H54 (cell line): ENCODE measurements at regions not wholly inside any gene's neighbourhood (a gene's known extent, or its start where the extent isn't known, plus 50 kb on each side); places are given as distances from the start of the nearest gene placed in this dataset.

ENCODE experiments used
- DNase-seq: peaks from one replicate; pipeline ENCODE4 v3.0.0; 2011; ENCODE audit warnings: low spot score, mixed read lengths; ENCODE audit not compliant: insufficient read length
- FAIRE-seq: peaks from 3 replicates; lab custom pipeline; 2011; peaks lifted over from hg19 to GRCh38; lab: Jason Lieb, UNC
- POLR2A ChIP-seq: IDR thresholded peaks from 2 replicates; pipeline ENCODE4 v1.6.1; 2011; ENCODE audit warnings: low read depth, mild to moderate bottlenecking, low read length

DNA sequence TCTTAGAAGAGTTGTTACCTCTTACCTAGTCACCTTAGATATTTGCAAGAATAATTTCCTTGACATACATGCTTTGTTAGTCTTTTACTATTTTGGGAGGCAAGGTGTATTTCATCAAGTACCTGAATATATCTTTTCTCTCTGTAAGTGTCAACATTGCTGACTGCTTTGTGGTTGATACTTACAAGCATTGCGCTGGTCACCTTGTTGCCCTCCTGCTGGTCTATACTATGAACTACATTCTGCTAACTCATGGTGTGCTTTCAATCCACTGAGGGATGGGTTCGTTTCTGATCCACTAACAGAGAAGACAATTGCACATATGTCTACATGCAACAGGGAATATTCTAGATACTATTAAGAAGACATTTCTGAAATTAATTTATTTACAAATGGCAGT is 837.8 kb upstream of the COBL start:
- peak; percentile 70 for FAIRE-seq
- TF ChIP-seq POLR2A: no peak
- no peak for DNase-seq

DNA sequence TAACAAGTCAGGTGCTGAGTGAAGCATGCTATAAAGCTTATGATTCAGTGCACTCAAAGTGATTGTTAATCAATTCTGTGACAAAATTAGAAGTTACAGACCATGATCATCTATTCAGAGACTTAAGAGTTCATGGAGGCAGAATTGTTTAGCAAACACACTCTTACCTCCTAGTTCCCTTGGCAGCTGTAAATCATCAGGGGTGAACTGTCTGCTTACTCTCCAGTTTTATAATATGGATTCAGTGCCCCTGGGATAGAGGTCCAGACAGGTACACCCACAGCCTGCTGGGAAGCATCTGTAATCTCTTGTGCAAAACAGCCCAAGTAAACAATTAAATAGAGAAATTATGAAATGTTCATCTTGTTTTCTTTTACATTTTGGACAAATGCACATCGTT is 835.0 kb upstream of the COBL start:
- FAIRE-seq (no peak), DNase-seq (no peak)
- no peak for TF ChIP-seq POLR2A

DNA sequence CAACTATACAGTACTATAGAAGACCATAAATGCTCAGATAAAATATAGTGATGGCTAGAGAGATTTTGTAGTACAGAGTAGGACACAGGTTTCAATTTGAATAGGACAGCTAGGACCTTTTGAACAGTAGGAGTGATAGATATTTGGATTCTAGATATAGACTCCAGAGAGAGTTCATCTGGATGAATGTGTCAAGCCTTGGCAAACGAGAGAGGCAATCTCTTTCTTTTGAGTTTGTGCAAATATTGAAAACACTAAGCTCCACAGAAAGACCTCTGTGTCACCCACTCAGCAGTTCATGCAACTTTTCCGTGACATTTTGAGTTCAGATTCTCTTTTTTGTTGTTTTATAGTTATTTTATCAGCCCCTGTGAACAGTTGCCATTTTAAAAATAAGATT is 834.3 kb upstream of the COBL start:
- no peak for FAIRE-seq
- DNase-seq: no peak
- TF ChIP-seq POLR2A: no peak

DNA sequence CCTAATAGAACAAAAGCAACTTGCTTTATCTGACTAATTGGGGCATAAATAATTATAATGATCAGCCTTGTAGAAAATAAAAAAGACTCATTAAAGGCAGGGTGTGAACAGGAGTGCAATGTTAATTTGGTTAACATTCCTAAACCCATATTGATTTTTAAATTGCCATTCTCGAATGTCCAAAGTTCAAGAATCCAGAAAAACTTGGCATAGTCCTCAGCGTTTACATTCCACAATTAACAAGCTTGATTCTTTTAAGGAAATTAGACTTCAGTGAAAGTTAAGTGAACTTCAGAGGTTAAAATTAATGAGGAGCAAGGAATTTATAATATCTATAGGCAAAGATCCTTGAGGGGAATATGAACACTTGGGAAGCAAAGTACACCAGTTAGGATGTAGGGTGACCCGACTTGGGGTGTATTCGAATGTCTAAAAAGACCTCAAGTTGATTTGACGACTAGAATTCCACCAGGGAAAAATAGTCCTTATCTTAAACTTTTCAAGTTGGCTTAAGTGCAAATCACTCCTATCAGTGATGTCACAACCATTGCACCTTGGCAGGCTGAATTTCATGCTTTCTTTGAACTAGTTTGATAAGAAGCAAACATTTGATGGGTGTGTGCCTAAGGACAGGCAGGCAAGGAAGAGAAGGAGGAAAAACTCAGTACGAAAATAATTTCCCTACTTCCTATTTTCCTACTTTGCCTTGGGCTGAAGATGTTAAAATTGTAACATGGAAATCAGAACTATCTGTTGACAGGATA is 830.4 kb upstream of the COBL start:
- FAIRE-seq (no peak), DNase-seq (no peak)
- TF ChIP-seq POLR2A: no peak

DNA sequence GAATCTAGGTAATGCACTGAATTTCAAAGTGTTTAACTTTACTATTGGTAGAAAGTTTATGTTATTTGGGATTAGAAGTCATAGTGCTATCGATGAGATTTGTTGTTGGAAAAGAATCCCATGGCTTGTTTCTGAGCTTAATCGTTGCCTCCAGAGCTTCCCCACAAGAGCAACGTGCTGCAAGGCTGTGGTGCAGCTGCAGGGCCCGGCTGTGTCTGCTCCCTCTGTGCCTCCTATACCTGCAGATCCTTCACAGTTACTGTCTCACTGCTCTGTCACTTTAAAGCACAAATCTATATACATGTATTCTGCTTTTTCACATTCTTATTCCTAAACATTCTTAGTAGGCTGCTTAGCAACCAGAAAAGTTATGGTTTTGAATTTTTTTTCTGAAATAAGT is 826.6 kb upstream of the COBL start:
- no peak for FAIRE-seq
- DNase-seq: no peak
- no peak for TF ChIP-seq POLR2A

DNA sequence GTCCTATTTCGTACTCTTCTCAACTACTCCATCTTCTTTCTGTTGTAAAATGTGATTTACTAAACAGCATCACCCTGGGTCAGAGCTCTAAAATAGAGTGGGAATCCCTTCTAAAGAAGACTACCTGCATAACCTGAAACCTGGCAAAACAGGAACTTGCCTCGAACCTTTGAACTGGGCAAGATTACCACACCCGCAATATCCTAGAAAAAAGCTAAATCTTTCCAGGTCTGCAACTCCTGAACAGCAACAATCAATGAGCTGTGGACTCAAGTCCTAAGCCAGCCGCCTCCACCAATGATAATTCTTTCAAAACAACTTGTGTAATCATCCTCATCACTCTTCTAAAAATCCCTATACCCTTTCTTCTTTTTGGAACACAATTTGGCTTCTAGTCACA is 824.2 kb upstream of the COBL start:
- TF ChIP-seq POLR2A: no peak
- DNase-seq (no peak), FAIRE-seq (no peak)

DNA sequence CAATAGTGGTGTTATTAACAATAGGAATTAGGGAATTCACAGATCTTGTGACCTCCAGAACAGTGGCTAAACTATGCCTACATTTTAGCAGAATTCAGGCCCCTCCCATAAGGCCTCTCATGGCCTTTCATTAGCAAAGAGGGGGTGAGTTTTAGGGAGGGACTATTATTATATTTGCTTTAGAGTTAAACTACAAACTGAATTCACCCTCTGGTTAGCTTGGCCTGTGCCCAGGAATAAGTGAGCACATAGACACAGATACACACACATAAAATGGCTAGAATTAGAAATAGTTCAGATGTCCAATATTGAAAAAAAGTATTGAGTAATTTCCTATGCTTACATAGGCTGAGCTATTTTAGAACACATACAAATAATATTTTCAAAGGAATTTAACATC is 818.8 kb upstream of the COBL start:
- TF ChIP-seq POLR2A: no peak
- DNase-seq: no peak
- FAIRE-seq: no peak

DNA sequence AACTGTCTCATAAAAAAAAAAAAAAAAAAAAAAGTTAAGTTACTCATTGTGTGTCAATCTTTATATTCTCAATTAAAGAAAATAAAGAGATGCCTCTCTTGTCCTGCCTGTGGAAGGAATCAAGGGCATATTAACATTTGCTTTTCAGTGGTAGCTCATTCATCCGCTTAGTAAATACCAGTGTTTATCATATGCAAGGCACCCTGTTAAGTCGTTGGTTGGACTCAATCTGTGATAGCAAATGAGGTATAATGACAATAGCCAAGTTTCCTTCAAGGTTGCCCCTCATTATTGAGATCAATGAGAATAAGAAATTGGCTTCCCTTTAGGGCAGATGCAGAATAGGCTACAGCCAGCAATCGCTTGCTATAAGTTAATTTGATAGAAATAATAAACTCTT is 812.7 kb upstream of the COBL start:
- DNase-seq (no peak), FAIRE-seq (no peak)
- TF ChIP-seq POLR2A: no peak

DNA sequence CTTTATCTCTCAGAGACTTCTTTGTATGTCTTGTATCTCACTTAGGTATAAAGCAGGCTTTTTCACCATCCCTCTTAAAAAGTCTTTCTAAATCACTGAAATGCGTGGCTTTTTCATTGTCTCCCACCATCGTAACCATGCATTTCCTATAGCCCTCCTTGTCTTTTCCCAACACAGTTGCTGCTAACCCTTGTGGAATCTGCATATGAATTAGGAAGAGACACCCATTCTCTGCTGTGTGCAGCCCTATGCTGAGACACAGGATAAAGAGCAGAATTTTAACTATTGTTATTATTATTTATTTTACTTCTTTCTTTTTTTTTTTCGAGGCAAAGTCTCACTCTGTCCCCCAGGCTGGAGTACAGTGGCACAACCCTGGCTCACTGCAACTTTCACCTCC is 804.3 kb upstream of the COBL start:
- no peak for TF ChIP-seq POLR2A
- no peak for DNase-seq
- FAIRE-seq: no peak

DNA sequence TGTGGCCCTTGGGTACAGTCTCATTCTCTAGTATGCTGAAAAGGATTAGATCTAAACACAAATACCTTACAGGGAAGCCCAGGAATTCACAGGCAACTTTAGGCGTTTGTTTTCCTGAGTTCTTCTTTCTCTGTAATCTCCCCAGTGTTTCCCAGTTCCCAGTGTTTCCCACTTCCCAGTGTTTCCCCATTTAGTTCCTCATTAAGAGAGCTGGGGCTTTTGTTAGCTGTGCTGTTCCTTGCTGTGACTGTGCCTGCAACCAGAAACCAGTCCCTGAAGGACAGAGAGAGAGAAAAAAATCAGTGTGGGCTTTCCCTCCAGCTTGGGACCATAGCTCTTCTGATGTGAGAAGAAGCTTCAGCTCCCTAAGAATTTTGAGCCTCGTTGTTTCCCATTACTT is 802.9 kb upstream of the COBL start:
- FAIRE-seq (no peak), DNase-seq (no peak)
- TF ChIP-seq POLR2A: no peak

DNA sequence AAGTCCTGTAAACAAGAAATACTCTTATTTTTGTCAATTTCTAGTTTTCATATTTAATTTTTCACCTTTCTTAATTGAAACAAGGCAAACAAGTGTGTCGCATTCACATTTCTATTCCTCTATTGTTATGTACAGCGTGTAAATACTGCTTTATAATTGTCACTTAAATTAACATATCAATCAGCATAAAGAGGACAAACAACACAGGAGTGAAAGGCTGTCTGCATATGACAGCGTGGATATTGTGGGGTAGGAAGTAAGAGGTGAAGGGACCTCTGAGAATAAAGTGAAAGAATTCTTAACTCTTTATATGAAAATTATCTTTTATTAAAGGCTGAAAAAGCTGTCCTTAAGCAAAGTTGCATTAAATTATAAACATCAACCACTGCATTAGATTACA is 797.9 kb upstream of the COBL start:
- no peak for FAIRE-seq
- no peak for TF ChIP-seq POLR2A
- no peak for DNase-seq

DNA sequence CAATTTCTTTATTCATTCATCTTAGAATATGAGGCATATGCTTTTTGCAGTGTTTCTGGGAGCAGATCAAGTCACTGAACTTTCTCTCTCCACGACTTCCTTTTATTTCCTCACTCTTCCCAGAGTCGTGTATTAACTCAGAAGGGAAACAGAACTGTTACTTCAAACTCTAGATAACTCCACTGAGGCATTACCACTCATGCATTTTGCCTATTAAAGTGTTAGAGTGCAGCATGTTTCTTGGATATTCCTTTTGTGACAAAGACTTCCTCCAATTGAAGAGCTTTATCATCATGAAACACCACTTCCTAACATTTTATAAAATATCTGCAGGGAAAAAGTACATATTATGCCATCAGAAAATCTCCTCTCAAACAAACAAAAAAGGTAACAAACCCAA is 797.4 kb upstream of the COBL start:
- DNase-seq (no peak), FAIRE-seq (no peak)
- no peak for TF ChIP-seq POLR2A

DNA sequence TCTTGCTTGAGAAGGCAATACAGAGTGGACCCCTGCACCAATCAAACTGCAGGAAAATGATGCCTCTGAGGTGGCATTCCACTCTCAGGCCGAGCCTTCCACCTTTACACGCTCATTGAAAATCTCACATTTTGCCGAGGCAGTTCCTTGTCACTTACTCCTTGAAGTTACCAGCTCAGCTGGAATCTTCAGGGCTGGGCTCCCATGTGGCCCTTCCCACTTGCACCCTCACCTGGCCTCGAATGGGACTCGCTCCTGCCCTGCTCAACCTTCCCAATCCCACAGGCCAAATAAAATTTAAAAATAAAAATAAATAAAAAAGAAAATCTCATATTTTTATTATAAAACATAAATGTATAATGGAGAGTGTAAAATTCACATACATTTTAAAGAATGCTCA is 790.7 kb upstream of the COBL start:
- DNase-seq: no peak
- TF ChIP-seq POLR2A: no peak
- FAIRE-seq: no peak

DNA sequence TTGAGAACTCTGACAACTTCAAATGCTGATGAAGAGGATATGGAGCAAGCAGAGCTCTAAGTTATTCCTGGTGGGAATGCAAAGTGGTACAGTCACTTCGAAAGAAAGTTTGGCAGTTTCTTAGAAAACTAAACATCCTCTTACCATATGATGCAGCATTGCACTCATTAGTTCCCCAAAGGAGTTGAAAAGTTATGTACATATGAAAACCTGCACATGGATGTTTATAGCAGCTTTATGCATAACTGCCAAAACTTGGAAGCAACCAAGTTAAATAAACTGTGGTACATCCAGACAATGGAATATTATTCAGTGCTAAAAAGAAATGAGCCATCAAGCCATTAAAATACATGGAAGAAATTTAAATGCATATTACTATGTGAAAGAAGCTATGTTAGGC is 779.3 kb upstream of the COBL start:
- FAIRE-seq: no peak
- no peak for DNase-seq
- TF ChIP-seq POLR2A: no peak

DNA sequence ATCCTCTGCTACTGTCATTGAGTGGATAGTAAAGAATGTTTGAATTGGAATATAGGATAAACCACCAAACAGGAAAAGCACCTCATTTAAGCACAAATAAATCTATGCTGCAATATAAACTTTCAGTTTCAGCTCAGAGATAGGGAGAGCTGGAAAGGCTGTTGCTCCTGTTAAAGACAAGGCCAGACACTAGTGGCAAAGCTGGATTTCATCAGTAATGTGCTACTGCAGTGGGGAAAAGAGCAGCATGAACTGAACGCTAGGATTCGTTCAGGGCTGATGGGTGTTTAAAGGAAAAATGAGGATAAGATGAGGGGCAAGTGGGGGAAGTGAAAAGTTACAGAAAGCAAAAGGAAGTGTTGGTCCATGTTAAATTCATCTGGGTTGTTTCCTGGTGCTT is 775.4 kb upstream of the COBL start:
- TF ChIP-seq POLR2A: no peak
- DNase-seq: no peak
- no peak for FAIRE-seq
